Skin epidermis (tissue), 12 donors: ENCODE measurements at regions not wholly inside any gene's neighbourhood (a gene's known extent, or its start where the extent isn't known, plus 50 kb on each side); places are given as distances from the start of the nearest gene placed in this dataset.

Source experiments
- H3K27ac ChIP-seq, 21 experiments: fragments of 200-600 bp; sonication (generic) in 11 of 21; one replicate each; pipeline ENCODE4 v1.5.0; 2020; ENCODE audit warnings: mild to moderate bottlenecking in 3 of 21, inconsistent platforms in 2 of 21, moderate library complexity in 2 of 21
- H3K4me3 ChIP-seq, 7 experiments: fragments of 200-600 bp; sonication (generic) in 2 of 7; one replicate each; pipeline ENCODE4 v1.5.0; 2020; ENCODE audit warnings: inconsistent platforms in 2 of 7, mild to moderate bottlenecking in 2 of 7, moderate library complexity in 1 of 7

- no peak overlapping the region for H3K4me3 ChIP-seq
- H3K27ac ChIP-seq, result no peak overlapping the region
Observed at GRCh38 chr6:102549221-102549874, 1155.8 kb downstream of the GRIK2 start.

DNA sequence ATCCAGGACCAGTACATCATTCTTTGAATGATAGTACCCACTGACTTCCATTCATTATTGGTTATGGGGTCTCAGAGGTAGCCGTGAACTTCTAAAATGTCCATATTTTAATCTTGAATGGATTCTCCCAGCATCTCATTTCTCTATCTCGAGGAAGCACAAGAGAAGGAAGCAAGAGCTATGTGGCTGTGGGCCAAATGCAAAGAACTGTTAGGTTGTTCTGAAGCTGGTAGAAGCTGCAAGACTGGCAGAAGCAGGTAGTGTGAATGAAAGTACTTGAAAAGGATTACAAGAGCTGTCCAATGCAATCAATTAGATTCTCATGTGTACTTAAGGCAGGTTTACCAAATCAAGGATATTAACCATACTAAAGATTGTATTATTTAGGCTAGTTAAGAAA lies 1131.8 kb downstream of the GRIK2 start:
- Histone ChIP-seq H3K4me3 (no peak overlapping the region), H3K27ac (no peak overlapping the region)

- H3K4me3 ChIP-seq, result no peak overlapping the region
- no peak overlapping the region for H3K27ac ChIP-seq
Observed at GRCh38 chr6:102520966-102521365, 1127.5 kb downstream of the GRIK2 start.

GRCh38 chr6:102517506-102517905 lies 1124.0 kb downstream of the GRIK2 start:
- H3K27ac ChIP-seq, result no peak overlapping the region
- H3K4me3 ChIP-seq, result no peak overlapping the region

DNA sequence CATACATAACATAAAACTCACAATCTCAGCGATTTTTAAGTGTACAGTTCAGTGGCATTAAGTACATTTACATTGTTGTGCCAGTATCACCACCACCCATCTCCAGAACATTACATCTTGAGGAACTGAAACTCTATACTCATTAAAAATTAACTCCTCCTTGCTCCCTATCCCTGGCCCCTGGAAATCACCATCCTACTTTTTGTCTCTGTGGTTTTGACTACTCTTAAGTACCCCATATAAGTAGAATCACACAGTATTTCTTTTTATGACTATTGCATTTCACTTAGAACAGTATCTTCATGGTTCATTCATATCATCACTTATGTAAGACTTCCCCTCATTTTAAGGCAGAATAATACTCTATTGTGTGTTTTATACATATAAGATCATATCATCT lies 1108.1 kb downstream of the GRIK2 start:
- no peak overlapping the region for H3K27ac ChIP-seq

DNA sequence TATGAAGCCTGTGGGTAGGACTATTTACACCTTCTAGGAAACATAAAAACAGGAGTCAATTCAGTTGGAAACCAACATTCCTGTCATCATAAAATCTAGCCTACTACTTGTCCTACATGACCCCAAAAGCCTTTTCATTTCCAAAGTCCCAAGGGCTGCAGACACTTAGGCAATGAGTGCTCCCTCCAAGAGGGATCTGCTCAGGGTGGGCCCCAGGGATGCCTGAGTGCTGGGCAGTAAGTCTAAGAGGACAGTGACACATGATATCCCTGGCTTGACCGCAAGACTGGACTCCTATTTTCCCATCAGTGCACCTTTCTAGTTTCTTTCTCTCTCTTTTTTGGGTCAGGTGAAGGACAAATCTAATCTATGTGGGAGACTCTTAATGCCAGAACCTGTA lies 1101.3 kb downstream of the GRIK2 start:
- no peak overlapping the region for H3K4me3 ChIP-seq
- H3K27ac ChIP-seq, result no peak overlapping the region

More for the DNA sequence above, 1108.1 kb downstream of the GRIK2 start:
- no peak overlapping the region for H3K4me3 ChIP-seq

- no peak overlapping the region for H3K4me3 ChIP-seq
Observed at GRCh38 chr6:102493485-102493884, 1100.0 kb downstream of the GRIK2 start.

GRCh38 chr6:102488729-102489128 lies 1095.2 kb downstream of the GRIK2 start:
- Histone ChIP-seq H3K4me3 (no peak overlapping the region), H3K27ac (no peak overlapping the region)

More at GRCh38 chr6:102493485-102493884, 1100.0 kb downstream of the GRIK2 start:
- H3K27ac ChIP-seq, result no peak overlapping the region

DNA sequence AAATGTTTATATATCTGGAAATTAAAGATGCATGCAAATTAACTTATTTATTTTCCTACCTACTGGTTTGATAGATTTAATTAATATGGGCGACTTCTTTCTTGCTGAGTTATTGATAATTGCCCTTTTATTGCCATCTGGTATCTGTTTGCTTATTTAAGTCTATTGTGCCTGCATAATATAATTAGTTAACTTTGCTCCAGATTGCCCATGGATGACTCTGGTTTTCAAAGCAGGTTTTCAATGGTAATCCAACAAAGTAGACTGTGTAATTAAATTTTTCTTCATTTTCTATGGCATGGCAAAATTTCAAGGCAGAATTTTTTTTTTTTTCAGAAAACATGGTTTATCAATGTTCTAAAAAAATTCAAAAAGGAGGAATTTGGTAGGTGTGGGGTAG lies 1092.0 kb downstream of the GRIK2 start:
- Histone ChIP-seq H3K27ac (no peak overlapping the region), H3K4me3 (no peak overlapping the region)

DNA sequence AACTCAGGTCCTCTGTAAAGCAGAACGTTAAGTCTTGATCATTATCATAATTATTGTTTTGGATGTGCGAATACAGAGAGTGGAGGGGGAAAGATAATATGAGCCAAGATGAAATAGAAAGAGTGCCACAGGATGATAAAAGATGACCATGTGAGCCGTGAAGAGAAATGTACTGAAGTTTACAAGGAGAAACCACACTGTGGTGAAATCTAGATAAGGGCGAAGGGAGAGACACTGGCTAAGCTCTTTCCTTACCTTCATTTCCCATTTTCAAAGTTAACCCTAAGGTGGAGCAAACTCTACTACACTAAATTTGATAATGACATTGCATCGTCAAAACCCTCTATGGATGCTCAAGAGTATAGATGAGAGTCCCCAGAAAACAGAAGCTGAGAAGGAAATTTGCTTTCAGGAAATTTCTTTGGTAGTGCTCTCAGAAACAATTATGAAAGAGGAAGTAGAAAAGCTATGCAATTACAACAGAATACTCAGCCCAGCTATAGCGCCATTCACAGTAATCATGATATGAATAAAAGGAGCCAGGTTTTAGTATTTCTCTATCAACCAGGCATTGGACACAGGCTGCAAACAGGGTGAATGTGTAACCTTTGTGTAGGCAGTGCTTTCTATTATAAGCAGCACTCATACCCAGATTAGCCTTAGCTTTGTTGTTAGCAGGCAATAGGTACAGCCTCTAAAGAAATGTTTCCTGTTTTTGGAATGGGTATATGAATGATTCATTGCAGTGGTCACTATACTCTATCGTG lies 1080.7 kb downstream of the GRIK2 start:
- no peak overlapping the region for H3K27ac ChIP-seq
- H3K4me3 ChIP-seq, result no peak overlapping the region

- Histone ChIP-seq H3K27ac (no peak overlapping the region), H3K4me3 (no peak overlapping the region)
Observed at GRCh38 chr6:102458990-102459389, 1065.5 kb downstream of the GRIK2 start.

DNA sequence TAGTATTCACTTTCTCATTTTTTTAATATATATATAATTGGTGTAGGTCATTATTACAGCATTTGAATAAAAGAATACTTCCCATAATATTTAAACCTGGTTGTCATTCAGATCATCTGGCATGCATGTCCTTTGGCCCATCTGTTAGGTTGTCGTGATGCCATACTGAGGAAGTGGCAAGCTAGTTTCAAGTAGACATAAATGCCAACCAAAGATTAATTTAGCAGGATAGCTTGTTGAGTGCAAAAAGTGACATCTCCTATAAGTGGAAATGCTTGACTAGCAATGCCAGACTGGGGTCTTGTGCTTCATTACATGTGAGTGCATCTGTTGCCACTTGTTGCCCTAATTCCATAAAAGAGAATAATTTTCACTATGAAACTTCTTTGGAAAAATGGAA lies 1044.7 kb downstream of the GRIK2 start:
- Histone ChIP-seq H3K27ac (no peak overlapping the region), H3K4me3 (no peak overlapping the region)

DNA sequence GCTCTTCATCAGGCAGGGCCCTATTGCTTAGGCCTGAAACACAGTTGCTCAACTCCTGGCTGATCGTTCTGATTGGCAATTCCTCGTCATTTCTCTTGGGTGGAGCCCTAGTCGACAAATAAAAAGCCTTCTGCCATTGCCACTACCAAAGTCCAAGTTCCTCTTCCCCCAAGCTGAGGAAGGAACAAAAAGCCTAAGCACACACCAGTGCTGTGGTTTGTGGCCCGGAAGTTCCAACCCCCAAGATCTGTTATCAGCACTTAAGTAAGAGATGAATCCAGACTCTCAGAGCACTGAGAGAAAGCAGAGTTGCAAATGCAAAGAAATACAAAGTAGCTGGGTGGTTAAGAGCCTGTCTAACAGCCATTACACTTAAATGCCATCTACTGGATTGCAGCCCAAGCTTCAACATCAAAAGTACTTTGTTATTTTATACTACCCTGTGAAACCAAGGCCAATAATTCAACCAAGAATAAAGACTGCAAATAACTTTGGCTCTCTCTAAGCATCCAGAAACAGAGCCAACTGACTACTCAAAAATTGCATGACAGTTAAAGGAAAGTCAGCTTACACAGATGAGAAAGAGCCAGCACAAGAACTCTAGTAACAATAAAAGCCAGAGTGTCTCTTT lies 1024.0 kb downstream of the GRIK2 start:
- no peak overlapping the region for H3K27ac ChIP-seq
- H3K4me3 ChIP-seq, result no peak overlapping the region

DNA sequence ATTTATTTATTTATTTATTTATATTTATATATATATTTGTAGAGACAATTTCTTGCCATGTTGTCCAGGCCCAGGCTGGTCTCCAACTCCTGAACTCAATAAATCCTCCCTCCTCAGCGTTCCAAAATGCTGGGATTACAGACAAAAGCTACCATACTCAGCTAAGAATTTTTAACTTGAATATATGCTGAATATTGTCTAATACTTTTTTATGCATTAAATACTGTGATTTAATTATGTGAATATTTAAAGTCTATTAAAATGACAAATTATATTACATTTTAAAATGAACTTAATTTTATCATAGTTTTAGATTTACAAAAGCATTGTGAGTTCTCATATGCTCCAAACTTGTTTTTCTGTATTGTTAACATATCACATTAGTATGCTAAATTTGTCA lies 1022.4 kb downstream of the GRIK2 start:
- Histone ChIP-seq H3K4me3 (no peak overlapping the region), H3K27ac (no peak overlapping the region)

GRCh38 chr6:102411796-102412195 lies 1018.3 kb downstream of the GRIK2 start:
- no peak overlapping the region for H3K4me3 ChIP-seq
- no peak overlapping the region for H3K27ac ChIP-seq

GRCh38 chr6:102407886-102408741 lies 1014.6 kb downstream of the GRIK2 start:
- Histone ChIP-seq H3K4me3 (no peak overlapping the region), H3K27ac (no peak overlapping the region)

GRCh38 chr6:102405860-102406259 lies 1012.4 kb downstream of the GRIK2 start:
- no peak overlapping the region for H3K4me3 ChIP-seq
- no peak overlapping the region for H3K27ac ChIP-seq

GRCh38 chr6:102402635-102403329 lies 1009.3 kb downstream of the GRIK2 start:
- Histone ChIP-seq H3K4me3 (no peak overlapping the region), H3K27ac (no peak overlapping the region)

GRCh38 chr6:102398788-102399390 lies 1005.4 kb downstream of the GRIK2 start:
- Histone ChIP-seq H3K27ac (no peak overlapping the region), H3K4me3 (no peak overlapping the region)
